GM06990 (cell line): ENCODE measurements at regions not wholly inside any gene's neighbourhood (a gene's known extent, or its start where the extent isn't known, plus 50 kb on each side); places are given as distances from the start of the nearest gene placed in this dataset.

Source experiments
- DNase-seq: peaks from one replicate; pipeline ENCODE4 v3.0.0-alpha.2; 2011; ENCODE audit not compliant: insufficient read length; ENCODE audit errors: extremely low read depth
- H3K27me3 ChIP-seq: replicated peaks from 2 replicates; pipeline ENCODE4 v1.6.0; 2011; ENCODE audit warnings: low read length; ENCODE audit not compliant: control insufficient read depth, insufficient read depth
- H3K36me3 ChIP-seq: 2 replicates; pipeline ENCODE4 v1.5.1; 2011; ENCODE audit warnings: low read length; ENCODE audit not compliant: control insufficient read depth, insufficient read depth
- H3K4me3 ChIP-seq: replicated peaks from 2 replicates; pipeline ENCODE4 v1.5.1; 2011; ENCODE audit warnings: low read depth, mild to moderate bottlenecking, control low read depth, low read length
- TF ChIP-seq, protein P1 (sequence below): IDR thresholded peaks from 2 replicates; pipeline ENCODE4 v1.5.1; 2011; ENCODE audit warnings: low read length, control low read depth, mild to moderate bottlenecking, inconsistent platforms; ENCODE audit not compliant: insufficient read depth, poor library complexity, severe bottlenecking

DNA sequence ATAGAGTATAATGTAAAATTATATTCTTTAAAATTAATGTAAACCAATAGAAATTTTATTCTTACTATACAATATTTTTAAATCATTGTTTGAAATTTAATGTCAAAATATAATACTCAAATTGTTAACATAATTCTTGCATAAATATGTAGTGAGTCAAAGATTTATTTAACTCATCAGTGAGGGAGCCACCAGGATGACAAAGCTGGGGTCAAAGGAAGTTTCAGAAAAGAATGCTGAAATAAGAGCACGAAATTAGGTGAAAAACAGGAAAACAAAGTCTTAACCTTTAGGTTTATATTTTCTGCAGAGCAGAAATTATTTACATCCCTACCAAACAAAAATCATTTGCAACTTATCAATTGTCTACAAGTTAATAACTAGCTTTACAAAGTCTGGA lies 74.1 kb downstream of the DIPK2A start:
- Histone ChIP-seq H3K36me3 (no peaks in the 10 kb centered on the region), H3K4me3 (no peak overlapping the region), H3K27me3 (no peaks in the 10 kb centered on the region)
- TF ChIP-seq, protein P1, sequence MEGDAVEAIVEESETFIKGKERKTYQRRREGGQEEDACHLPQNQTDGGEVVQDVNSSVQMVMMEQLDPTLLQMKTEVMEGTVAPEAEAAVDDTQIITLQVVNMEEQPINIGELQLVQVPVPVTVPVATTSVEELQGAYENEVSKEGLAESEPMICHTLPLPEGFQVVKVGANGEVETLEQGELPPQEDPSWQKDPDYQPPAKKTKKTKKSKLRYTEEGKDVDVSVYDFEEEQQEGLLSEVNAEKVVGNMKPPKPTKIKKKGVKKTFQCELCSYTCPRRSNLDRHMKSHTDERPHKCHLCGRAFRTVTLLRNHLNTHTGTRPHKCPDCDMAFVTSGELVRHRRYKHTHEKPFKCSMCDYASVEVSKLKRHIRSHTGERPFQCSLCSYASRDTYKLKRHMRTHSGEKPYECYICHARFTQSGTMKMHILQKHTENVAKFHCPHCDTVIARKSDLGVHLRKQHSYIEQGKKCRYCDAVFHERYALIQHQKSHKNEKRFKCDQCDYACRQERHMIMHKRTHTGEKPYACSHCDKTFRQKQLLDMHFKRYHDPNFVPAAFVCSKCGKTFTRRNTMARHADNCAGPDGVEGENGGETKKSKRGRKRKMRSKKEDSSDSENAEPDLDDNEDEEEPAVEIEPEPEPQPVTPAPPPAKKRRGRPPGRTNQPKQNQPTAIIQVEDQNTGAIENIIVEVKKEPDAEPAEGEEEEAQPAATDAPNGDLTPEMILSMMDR: no peak
- DNase-seq: no peak

- TF ChIP-seq, protein P1: no peak
- DNase-seq: no peak
- Histone ChIP-seq H3K27me3 (no peaks in the 10 kb centered on the region), H3K36me3 (no peaks in the 10 kb centered on the region), H3K4me3 (no peak overlapping the region)
These were observed 77.8 kb downstream of the DIPK2A start for GRCh38 chr3:144049374-144049773.

DNA sequence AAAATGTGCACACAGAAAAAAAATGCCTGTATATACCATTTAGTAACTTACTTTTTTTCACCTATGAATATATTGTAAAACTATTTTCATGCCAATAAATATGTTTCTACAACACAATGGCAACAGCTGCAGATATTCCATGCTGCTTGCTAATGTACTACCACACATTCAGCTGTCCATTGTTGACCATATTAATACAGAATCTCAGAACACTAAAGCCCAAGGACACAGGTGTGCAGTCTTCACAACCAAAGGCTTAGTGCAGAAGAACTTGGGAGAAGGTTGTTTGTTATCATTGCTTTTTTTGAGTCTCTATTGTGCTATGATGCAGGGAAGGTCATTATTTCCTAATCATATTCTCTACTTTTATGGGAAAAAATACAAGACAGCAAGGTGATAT lies 79.6 kb downstream of the DIPK2A start:
- Histone ChIP-seq H3K4me3 (no peak overlapping the region), H3K27me3 (no peaks in the 10 kb centered on the region), H3K36me3 (no peaks in the 10 kb centered on the region)
- DNase-seq: no peak
- TF ChIP-seq, protein P1: no peak

DNA sequence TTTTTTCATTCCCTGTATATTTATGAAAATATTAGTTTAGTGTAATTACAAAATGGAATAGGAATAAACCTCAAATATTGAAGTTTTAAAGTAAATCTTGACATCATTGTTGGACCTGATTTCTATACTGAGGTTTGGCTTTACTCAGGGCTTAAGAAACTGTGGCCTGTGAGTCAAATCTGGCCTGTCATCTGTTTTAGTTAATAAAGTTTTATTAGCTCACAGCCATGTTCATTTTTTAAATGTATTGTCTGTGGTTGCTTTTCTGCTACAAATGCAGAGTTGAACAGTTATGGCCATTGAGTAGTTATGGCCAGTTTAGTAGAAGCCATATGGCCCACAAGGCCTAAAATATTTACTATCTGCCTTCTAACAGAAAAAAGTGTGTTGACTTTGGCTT lies 80.7 kb downstream of the DIPK2A start:
- no peak overlapping the region for H3K4me3 ChIP-seq
- H3K36me3 ChIP-seq: no peaks in the 10 kb centered on the region
- TF ChIP-seq, protein P1: no peak
- H3K27me3 ChIP-seq: no peaks in the 10 kb centered on the region
- DNase-seq: no peak

GRCh38 chr3:144053121-144053520 lies 81.5 kb downstream of the DIPK2A start:
- H3K36me3 ChIP-seq: no peaks in the 10 kb centered on the region
- DNase-seq: no peak
- TF ChIP-seq, protein P1: no peak

GRCh38 chr3:144054766-144055165 lies 83.1 kb downstream of the DIPK2A start:
- DNase-seq: no peak
- H3K27me3 ChIP-seq: no peaks in the 10 kb centered on the region
- H3K36me3 ChIP-seq: no peaks in the 10 kb centered on the region
- TF ChIP-seq, protein P1: no peak
- no peak overlapping the region for H3K4me3 ChIP-seq

More at GRCh38 chr3:144053121-144053520, 81.5 kb downstream of the DIPK2A start:
- H3K4me3 ChIP-seq: no peak overlapping the region
- no peaks in the 10 kb centered on the region for H3K27me3 ChIP-seq
